HG03521 (cell line): ENCODE measurements at regions not wholly inside any gene's neighbourhood (a gene's known extent, or its start where the extent isn't known, plus 50 kb on each side); places are given as distances from the start of the nearest gene placed in this dataset.

Experiments
- ATAC-seq: cut with Tn5 transposase; IDR thresholded peaks from one replicate; pipeline ENCODE4 v1.9.1; 2021; ENCODE audit warnings: mild to moderate bottlenecking, moderate library complexity; ENCODE audit not compliant: unreplicated experiment

- no peak for ATAC-seq
These were observed 216.9 kb downstream of the C9orf50 start for GRCh38 chr9:129403779-129404620.

- ATAC-seq: no peak
These were observed 217.7 kb downstream of the C9orf50 start for GRCh38 chr9:129402931-129403778.

- no peak for ATAC-seq
These were observed 218.5 kb downstream of the C9orf50 start for GRCh38 chr9:129402371-129402739.

GRCh38 chr9:129401623-129402370 is 219.1 kb downstream of the C9orf50 start:
- no peak for ATAC-seq

GRCh38 chr9:129400971-129401622 is 219.8 kb downstream of the C9orf50 start:
- ATAC-seq: no peak

- ATAC-seq: no peak
These were observed 220.6 kb downstream of the C9orf50 start for GRCh38 chr9:129400001-129400970.

- no peak for ATAC-seq
These were observed 221.3 kb downstream of the C9orf50 start for GRCh38 chr9:129399634-129399990.

- ATAC-seq: no peak
These were observed 221.0 kb upstream of the IER5L start for GRCh38 chr9:129398961-129399633.

GRCh38 chr9:129398101-129398960 is 220.3 kb upstream of the IER5L start:
- no peak for ATAC-seq

- ATAC-seq: no peak
These were observed 219.3 kb upstream of the IER5L start for GRCh38 chr9:129397335-129397734.

GRCh38 chr9:129396365-129396708 is 218.3 kb upstream of the IER5L start:
- ATAC-seq: no peak

- ATAC-seq: no peak
These were observed 217.7 kb upstream of the IER5L start for GRCh38 chr9:129395633-129396364.

- ATAC-seq: no peak
These were observed 216.8 kb upstream of the IER5L start for GRCh38 chr9:129394886-129395279.

GRCh38 chr9:129394061-129394885 is 216.2 kb upstream of the IER5L start:
- no peak for ATAC-seq

GRCh38 chr9:129393064-129393463 is 215.0 kb upstream of the IER5L start:
- ATAC-seq: no peak

- no peak for ATAC-seq
These were observed 214.1 kb upstream of the IER5L start for GRCh38 chr9:129392093-129392541.

- ATAC-seq: no peak
These were observed 213.2 kb upstream of the IER5L start for GRCh38 chr9:129391221-129391661.
